Mucosa of rectum (tissue), 2 donors: ENCODE measurements at regions not wholly inside any gene's neighbourhood (a gene's known extent, or its start where the extent isn't known, plus 50 kb on each side); places are given as distances from the start of the nearest gene placed in this dataset.
"Not testable (repeated sequence)": the region's sequence is repeated elsewhere in the genome, so short reads cannot be mapped to it uniquely, and the experiment has no call there.

Experiments
- H3K27ac ChIP-seq, 2 donors: one replicate each; pipeline ENCODE4 v1.7.0; 2013; ENCODE audit warnings: inconsistent platforms in 2 of 2, low read depth in 2 of 2, low read length in 2 of 2
- H3K27me3 ChIP-seq, 2 donors: one replicate each; pipeline ENCODE4 v1.7.0; 2013; ENCODE audit warnings: low read length in 2 of 2; ENCODE audit not compliant: control insufficient read depth in 2 of 2, insufficient read depth in 2 of 2
- H3K36me3 ChIP-seq, 2 donors: one replicate each; pipeline ENCODE4 v1.7.0; 2013; ENCODE audit warnings: low read length in 2 of 2; ENCODE audit not compliant: control insufficient read depth in 2 of 2, insufficient read depth in 2 of 2
- H3K4me1 ChIP-seq, 2 donors: one replicate each; pipeline ENCODE4 v1.7.0; 2013; ENCODE audit warnings: low read length in 2 of 2, mild to moderate bottlenecking in 1 of 2; ENCODE audit not compliant: control insufficient read depth in 2 of 2, insufficient read depth in 2 of 2
- H3K4me3 ChIP-seq, 2 donors: one replicate each; pipeline ENCODE4 v1.7.0; 2013; ENCODE audit warnings: low read length in 2 of 2
- H3K9ac ChIP-seq, 2 donors: one replicate each; pipeline ENCODE4 v1.7.0; 2013; ENCODE audit warnings: low read length in 2 of 2, low read depth in 1 of 2, mild to moderate bottlenecking in 1 of 2
- H3K9me3 ChIP-seq, 2 donors: one replicate each; pipeline ENCODE4 v1.7.0; 2013; ENCODE audit warnings: low read length in 2 of 2; ENCODE audit not compliant: control insufficient read depth in 2 of 2
- donor health status: healthy.
- donor health status: Normal muscosa, but diverticular disease.

- no peak overlapping the region for H3K9ac ChIP-seq
- H3K27ac ChIP-seq, result no peak overlapping the region
- H3K9me3 ChIP-seq, result no peaks in the 10 kb centered on the region
- no peaks in the 10 kb centered on the region for H3K27me3 ChIP-seq
- H3K36me3 ChIP-seq, result no peaks in the 10 kb centered on the region
- no peak overlapping the region for H3K4me3 ChIP-seq
- H3K4me1 ChIP-seq, result no peaks in the 10 kb centered on the region
Observed at GRCh38 chr21:27333096-27333495, 366.2 kb upstream of the ADAMTS5 start.

- Histone ChIP-seq H3K36me3 (no peaks in the 10 kb centered on the region), H3K9ac (no peak overlapping the region), H3K4me3 (no peak overlapping the region), H3K9me3 (no peaks in the 10 kb centered on the region), H3K4me1 (no peaks in the 10 kb centered on the region), H3K27me3 (no peaks in the 10 kb centered on the region), H3K27ac (peak overlapping the region in 1 of 2 donors; percentile 51)
Observed at GRCh38 chr21:27329255-27329851, 362.5 kb upstream of the ADAMTS5 start.

GRCh38 chr21:27326301-27326700, 359.4 kb upstream of the ADAMTS5 start:
- no peaks in the 10 kb centered on the region for H3K27me3 ChIP-seq
- H3K27ac ChIP-seq, result no peak overlapping the region
- no peaks in the 10 kb centered on the region for H3K9me3 ChIP-seq
- no peaks in the 10 kb centered on the region for H3K4me1 ChIP-seq
- H3K4me3 ChIP-seq, result no peak overlapping the region
- no peaks in the 10 kb centered on the region for H3K36me3 ChIP-seq
- no peak overlapping the region for H3K9ac ChIP-seq

GRCh38 chr21:27323331-27323730, 356.4 kb upstream of the ADAMTS5 start:
- H3K4me3 ChIP-seq, result no peak overlapping the region
- H3K27me3 ChIP-seq, result no peaks in the 10 kb centered on the region
- no peak overlapping the region for H3K27ac ChIP-seq
- H3K36me3 ChIP-seq, result no peaks in the 10 kb centered on the region
- no peaks in the 10 kb centered on the region for H3K9me3 ChIP-seq
- no peak overlapping the region for H3K9ac ChIP-seq
- H3K4me1 ChIP-seq, result no peaks in the 10 kb centered on the region

- no peaks in the 10 kb centered on the region for H3K27me3 ChIP-seq
- no peaks in the 10 kb centered on the region for H3K4me1 ChIP-seq
- H3K9me3 ChIP-seq, result no peaks in the 10 kb centered on the region
- no peak overlapping the region for H3K4me3 ChIP-seq
- H3K36me3 ChIP-seq, result no peaks in the 10 kb centered on the region
- no peak overlapping the region for H3K27ac ChIP-seq
- no peak overlapping the region for H3K9ac ChIP-seq
Observed at GRCh38 chr21:27321791-27322190, 354.9 kb upstream of the ADAMTS5 start.

- Histone ChIP-seq H3K4me1 (no peaks in the 10 kb centered on the region), H3K27ac (no peak overlapping the region), H3K9me3 (no peaks in the 10 kb centered on the region), H3K36me3 (no peaks in the 10 kb centered on the region), H3K27me3 (no peaks in the 10 kb centered on the region), H3K9ac (no peak overlapping the region), H3K4me3 (no peak overlapping the region)
Observed at GRCh38 chr21:27320868-27321267, 354.0 kb upstream of the ADAMTS5 start.

GRCh38 chr21:27317601-27318000, 350.7 kb upstream of the ADAMTS5 start:
- H3K27ac ChIP-seq, H3K9me3 ChIP-seq, H3K4me1 ChIP-seq, H3K9ac ChIP-seq, H3K27me3 ChIP-seq, H3K4me3 ChIP-seq, H3K36me3 ChIP-seq: not testable (repeated sequence)

- Histone ChIP-seq H3K4me1 (no peaks in the 10 kb centered on the region), H3K36me3 (no peaks in the 10 kb centered on the region), H3K27me3 (no peaks in the 10 kb centered on the region), H3K9me3 (no peaks in the 10 kb centered on the region), H3K27ac (no peak overlapping the region), H3K4me3 (no peak overlapping the region), H3K9ac (no peak overlapping the region)
Observed at GRCh38 chr21:27315373-27315772, 348.5 kb upstream of the ADAMTS5 start.

- no peaks in the 10 kb centered on the region for H3K4me1 ChIP-seq
- no peaks in the 10 kb centered on the region for H3K9me3 ChIP-seq
- H3K27ac ChIP-seq, result no peak overlapping the region
- H3K36me3 ChIP-seq, result no peaks in the 10 kb centered on the region
- no peaks in the 10 kb centered on the region for H3K27me3 ChIP-seq
- no peak overlapping the region for H3K9ac ChIP-seq
- no peak overlapping the region for H3K4me3 ChIP-seq
Observed at GRCh38 chr21:27314131-27314530, 347.2 kb upstream of the ADAMTS5 start.

GRCh38 chr21:27306791-27307775, 340.2 kb upstream of the ADAMTS5 start:
- no peak overlapping the region for H3K27ac ChIP-seq
- H3K9me3 ChIP-seq, result no peaks in the 10 kb centered on the region
- no peaks in the 10 kb centered on the region for H3K4me1 ChIP-seq
- H3K36me3 ChIP-seq, result no peaks in the 10 kb centered on the region
- no peaks in the 10 kb centered on the region for H3K27me3 ChIP-seq
- H3K9ac ChIP-seq, result no peak overlapping the region
- H3K4me3 ChIP-seq, result no peak overlapping the region
